GM10266 (cell line): ENCODE measurements at regions not wholly inside any gene's neighbourhood (a gene's known extent, or its start where the extent isn't known, plus 50 kb on each side); places are given as distances from the start of the nearest gene placed in this dataset.

Experiments
- DNase-seq: peaks from one replicate; pipeline ENCODE4 v3.0.0; 2012; ENCODE audit errors: extremely low spot score
- TF ChIP-seq, protein P1 (sequence below): IDR thresholded peaks from 2 replicates; pipeline ENCODE4 v1.5.1; 2012; ENCODE audit warnings: mild to moderate bottlenecking, low read depth; ENCODE audit not compliant: control insufficient read depth, insufficient read depth; ENCODE audit errors: missing control alignments

DNA sequence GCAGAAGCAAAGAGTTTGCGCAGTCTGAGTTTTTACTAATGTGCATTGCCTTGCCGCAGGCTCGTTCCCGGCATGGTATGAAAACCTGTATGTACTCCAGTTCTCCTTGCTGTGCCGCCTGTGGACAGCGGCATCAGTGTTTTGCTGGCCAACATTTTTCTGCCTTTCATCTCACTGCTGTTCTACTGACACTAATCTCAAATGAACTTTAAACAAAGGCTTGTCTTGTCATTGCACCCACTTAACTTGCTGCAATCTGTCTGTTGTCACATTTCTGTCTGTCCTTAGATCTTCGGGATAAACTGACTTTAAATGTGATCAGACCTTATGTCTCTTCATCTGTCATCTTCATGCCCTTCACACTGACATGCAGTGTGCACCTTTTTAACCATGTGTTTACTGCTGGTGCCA is 71.7 kb upstream of the ZNRF2 start:
- DNase-seq, result no peak
- TF ChIP-seq, protein P1, sequence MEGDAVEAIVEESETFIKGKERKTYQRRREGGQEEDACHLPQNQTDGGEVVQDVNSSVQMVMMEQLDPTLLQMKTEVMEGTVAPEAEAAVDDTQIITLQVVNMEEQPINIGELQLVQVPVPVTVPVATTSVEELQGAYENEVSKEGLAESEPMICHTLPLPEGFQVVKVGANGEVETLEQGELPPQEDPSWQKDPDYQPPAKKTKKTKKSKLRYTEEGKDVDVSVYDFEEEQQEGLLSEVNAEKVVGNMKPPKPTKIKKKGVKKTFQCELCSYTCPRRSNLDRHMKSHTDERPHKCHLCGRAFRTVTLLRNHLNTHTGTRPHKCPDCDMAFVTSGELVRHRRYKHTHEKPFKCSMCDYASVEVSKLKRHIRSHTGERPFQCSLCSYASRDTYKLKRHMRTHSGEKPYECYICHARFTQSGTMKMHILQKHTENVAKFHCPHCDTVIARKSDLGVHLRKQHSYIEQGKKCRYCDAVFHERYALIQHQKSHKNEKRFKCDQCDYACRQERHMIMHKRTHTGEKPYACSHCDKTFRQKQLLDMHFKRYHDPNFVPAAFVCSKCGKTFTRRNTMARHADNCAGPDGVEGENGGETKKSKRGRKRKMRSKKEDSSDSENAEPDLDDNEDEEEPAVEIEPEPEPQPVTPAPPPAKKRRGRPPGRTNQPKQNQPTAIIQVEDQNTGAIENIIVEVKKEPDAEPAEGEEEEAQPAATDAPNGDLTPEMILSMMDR, result no peak

DNA sequence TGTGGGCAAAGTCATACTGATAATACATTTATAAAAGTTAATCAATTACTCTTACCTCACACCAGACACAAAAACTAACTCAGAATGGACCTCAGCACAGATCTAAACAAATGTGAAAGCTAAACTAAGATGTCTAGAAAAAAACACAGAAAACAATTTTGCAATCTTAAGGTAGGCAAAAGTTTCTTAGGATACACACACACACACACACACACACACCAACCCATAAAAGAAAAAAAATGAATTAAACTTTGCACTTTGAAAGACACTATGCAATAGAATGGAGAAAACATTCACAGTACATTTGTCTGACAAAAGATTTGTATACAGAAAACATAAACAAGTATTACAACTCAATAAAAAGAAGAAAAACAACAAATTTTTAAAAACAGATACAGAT is 70.8 kb upstream of the ZNRF2 start:
- DNase-seq, result no peak
- TF ChIP-seq, protein P1, result no peak

- TF ChIP-seq, protein P1, result no peak
- no peak for DNase-seq
Observed at GRCh38 chr7:30214651-30215137, 69.7 kb upstream of the ZNRF2 start.

DNA sequence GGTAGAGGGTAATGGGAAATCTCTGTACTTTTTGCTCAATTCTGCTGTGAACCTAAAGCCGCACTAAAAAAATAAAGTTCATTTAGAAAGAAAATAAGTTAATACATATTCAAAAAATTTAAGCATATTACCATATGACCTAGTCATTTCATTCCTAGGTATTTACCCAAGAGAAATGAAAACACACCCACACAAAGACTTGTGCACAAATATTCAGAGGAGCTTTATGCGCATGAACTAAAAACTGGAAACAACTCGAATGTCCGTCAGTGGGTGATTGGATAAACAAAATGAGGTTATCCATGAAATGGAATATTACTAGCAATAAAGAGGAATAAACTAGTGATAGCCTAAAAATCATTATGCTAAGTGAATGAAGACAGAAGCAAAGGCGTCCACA is 62.6 kb upstream of the ZNRF2 start:
- no peak for DNase-seq
- TF ChIP-seq, protein P1, result no peak

DNA sequence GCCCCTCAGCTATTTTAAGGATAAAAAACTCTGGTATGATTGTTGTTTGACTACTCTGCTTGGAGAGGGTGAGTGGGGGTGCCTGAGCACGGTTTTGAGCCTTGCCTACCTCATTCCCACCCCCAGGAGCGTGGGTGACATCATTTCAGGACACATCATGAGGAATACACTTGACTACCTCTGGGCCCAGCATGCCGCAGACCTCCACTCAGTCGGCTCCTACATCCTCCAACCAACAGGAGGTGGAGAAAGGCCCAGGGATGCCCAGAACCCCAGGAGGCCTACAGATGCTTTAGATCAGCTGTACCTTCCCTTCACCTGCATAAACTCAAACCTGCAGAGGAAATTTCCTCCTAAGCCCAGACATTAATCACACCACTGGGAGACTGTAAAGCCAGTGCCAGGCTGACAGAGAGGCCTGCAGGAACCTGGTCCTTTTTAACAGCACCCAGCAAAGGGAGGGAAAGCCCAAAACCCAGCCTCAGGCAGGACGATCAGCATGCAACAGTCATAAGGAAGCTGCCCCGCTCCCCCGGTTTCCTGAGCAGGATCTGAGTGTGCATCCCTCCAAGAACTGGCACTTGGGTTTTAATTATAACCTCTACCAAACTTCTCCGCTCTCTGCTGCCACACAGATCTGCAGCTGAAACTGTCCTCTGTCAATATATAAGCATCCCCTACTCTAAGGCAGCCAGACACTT is 61.7 kb upstream of the ZNRF2 start:
- DNase-seq, result no peak
- TF ChIP-seq, protein P1, result no peak

DNA sequence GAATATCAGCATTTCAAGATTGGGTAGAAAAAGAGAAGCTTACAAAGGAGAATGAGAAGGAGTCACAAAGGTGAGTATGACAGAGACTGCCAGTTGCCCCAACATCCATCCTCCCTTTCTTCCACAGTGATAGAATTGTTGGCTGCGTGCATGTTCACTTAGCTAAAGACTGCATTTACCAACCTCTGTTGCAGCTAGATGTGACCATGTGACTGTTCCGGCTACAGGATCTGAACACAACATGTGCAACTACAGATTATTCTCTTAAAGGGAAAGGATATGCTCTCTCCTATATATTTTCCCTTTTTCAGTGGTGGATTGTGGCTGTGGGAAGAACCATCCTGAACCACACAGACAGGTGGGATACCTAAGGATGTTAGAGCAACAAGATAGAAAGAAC is 60.5 kb upstream of the ZNRF2 start:
- TF ChIP-seq, protein P1, result no peak
- DNase-seq, result no peak

DNA sequence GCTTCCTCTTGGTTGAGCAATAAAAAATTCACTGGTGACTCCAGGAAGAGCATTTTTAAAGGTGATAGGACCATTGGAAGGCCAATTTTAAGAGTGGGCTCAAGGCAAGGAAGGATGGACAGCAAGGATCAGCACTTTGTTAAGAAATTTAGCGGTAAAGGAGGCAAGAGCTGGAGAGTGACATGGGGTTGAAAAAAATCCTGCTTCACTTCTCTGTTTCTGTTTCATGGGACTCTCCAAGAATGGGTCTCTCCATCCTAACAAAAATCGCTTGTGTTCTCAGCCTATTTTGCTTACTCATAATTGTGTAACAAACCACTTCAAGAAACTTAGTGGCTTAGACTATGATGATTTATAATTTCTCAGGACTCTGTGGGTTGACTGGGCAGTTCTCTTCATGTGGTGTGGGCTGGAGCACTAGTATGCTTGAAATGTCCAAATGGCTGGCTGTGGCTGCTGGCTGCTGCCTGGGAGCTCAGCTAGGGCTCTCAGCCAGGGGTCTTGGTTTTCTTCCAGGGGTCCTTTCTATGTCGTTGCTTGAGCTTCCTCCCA is 59.8 kb upstream of the ZNRF2 start:
- no peak for DNase-seq
- TF ChIP-seq, protein P1, result no peak
